Upper lobe of left lung (tissue), 4 donors: ENCODE measurements at regions not wholly inside any gene's neighbourhood (a gene's known extent, or its start where the extent isn't known, plus 50 kb on each side); places are given as distances from the start of the nearest gene placed in this dataset.
"Not testable (repeated sequence)": the region's sequence is repeated elsewhere in the genome, so short reads cannot be mapped to it uniquely, and the experiment has no call there.

Experiments used
- EP300 ChIP-seq, 4 donors: sonication (generic); formaldehyde crosslinking; IDR thresholded peaks; one replicate each; pipeline ENCODE4 v1.5.1; 2017; ENCODE audit warnings: antibody characterized with exemption in 4 of 4, control low read depth in 2 of 4
- TF ChIP-seq, protein P1 (sequence below), 6 experiments: fragments of 450-650 bp in 4 of 6; fragments of 200-600 bp in 2 of 6; sonication (generic) in 2 of 6; IDR thresholded peaks; one replicate each; pipeline ENCODE4 v1.5.1; 2016 to 2019; ENCODE audit warnings: antibody characterized with exemption in 6 of 6

DNA sequence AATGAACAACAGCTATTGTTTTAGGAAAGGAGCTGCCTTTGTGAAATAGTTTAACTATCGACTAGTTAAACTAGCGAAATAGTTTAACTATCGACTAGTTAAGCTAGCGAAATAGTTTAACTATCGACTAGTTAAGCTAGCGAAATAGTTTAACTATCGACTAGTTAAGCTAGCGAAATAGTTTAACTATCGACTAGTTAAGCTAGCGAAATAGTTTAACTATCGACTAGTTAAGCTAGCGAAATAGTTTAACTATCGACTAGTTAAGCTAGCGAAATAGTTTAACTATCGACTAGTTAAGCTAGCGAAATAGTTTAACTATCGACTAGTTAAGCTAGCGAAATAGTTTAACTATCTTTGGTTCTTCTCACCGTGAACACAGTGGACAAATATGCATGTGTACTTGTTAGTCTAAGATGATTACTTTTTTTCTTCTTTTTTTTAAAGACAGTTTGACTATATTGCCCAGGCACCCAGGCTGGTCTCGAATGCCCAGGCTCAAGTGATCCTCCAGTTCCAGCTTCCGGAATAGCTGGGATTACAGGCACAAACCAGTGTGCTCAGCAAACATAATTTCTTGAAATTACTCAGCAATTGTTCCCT, 76.9 kb downstream of the PTTG1 start:
- TF ChIP-seq, protein P1, sequence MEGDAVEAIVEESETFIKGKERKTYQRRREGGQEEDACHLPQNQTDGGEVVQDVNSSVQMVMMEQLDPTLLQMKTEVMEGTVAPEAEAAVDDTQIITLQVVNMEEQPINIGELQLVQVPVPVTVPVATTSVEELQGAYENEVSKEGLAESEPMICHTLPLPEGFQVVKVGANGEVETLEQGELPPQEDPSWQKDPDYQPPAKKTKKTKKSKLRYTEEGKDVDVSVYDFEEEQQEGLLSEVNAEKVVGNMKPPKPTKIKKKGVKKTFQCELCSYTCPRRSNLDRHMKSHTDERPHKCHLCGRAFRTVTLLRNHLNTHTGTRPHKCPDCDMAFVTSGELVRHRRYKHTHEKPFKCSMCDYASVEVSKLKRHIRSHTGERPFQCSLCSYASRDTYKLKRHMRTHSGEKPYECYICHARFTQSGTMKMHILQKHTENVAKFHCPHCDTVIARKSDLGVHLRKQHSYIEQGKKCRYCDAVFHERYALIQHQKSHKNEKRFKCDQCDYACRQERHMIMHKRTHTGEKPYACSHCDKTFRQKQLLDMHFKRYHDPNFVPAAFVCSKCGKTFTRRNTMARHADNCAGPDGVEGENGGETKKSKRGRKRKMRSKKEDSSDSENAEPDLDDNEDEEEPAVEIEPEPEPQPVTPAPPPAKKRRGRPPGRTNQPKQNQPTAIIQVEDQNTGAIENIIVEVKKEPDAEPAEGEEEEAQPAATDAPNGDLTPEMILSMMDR (IDR thresholded peaks at IDR 0.05): not testable (repeated sequence)
- not testable (repeated sequence) for TF ChIP-seq EP300 (IDR thresholded peaks at IDR 0.05)
